OCI-LY3 (cell line): ENCODE measurements at regions not wholly inside any gene's neighbourhood (a gene's known extent, or its start where the extent isn't known, plus 50 kb on each side); places are given as distances from the start of the nearest gene placed in this dataset.

Source experiments
- H2AFZ ChIP-seq: fragments of 200-600, 300-600 bp; shearing (Covaris generic); 2 replicates; pipeline ENCODE4 v1.6.0; 2014; ENCODE audit warnings: antibody characterized with exemption, low read depth, low read length
- H3K27ac ChIP-seq: fragments of 200-600, 300-600 bp; sonication (generic); 2 replicates; pipeline ENCODE4 v1.5.1; 2014; ENCODE audit warnings: mild to moderate bottlenecking, low read length, moderate library complexity, mixed read lengths
- H3K27me3 ChIP-seq: fragments of 200-600, 300-600 bp; sonication (generic); 2 replicates; pipeline ENCODE4 v1.6.1; 2014; ENCODE audit warnings: low read depth, low read length, mixed read lengths
- H3K36me3 ChIP-seq: fragments of 200-600, 300-600 bp; sonication (generic); replicated peaks from 2 replicates; pipeline ENCODE3; 2014; ENCODE audit warnings: low read depth, low read length, mixed read lengths
- H3K4me1 ChIP-seq: fragments of 300-600, 200-600 bp; sonication (generic); 2 replicates; pipeline ENCODE4 v1.6.1; 2014; ENCODE audit warnings: low read length, mixed read lengths
- H3K4me2 ChIP-seq: fragments of 200-600, 300-600 bp; sonication (generic); 2 replicates; pipeline ENCODE4 v1.6.1; 2014; ENCODE audit warnings: low read length, mixed read lengths
- H3K4me3 ChIP-seq: fragments of 300-600, 200-600 bp; sonication (generic); 2 replicates; pipeline ENCODE4 v1.5.1; 2014; ENCODE audit warnings: antibody characterized with exemption, mild to moderate bottlenecking, low read length, moderate library complexity
- H3K79me2 ChIP-seq: fragments of 300-600, 200-600 bp; shearing (Covaris generic); 2 replicates; pipeline ENCODE4 v1.6.1; 2014; ENCODE audit warnings: mild to moderate bottlenecking, low read length, mixed read lengths
- H3K9ac ChIP-seq: fragments of 300-600, 200-600 bp; shearing (Covaris generic); 2 replicates; pipeline ENCODE4 v1.6.0; 2014; ENCODE audit warnings: mild to moderate bottlenecking, low read length, moderate library complexity
- H3K9me3 ChIP-seq: fragments of 200-600, 300-600 bp; shearing (Covaris generic); 2 replicates; pipeline ENCODE4 v1.6.1; 2014; ENCODE audit warnings: low read length, mixed read lengths; ENCODE audit not compliant: insufficient read depth
- H4K20me1 ChIP-seq: fragments of 200-600, 300-600 bp; sonication (generic); 2 replicates; pipeline ENCODE4 v1.6.1; 2016; ENCODE audit warnings: low read length, mixed read lengths; ENCODE audit not compliant: insufficient read depth
- CTCF ChIP-seq: fragments of 200-600, 300-600 bp; sonication (generic); IDR thresholded peaks from 2 replicates; pipeline ENCODE4 v1.5.1; 2014; ENCODE audit warnings: antibody characterized with exemption, low read length, low read depth
- EZH2phosphoT487 ChIP-seq: fragments of 200-600 bp; shearing (Covaris generic); IDR thresholded peaks from 2 replicates; pipeline ENCODE4 v1.6.1; 2018; ENCODE audit warnings: antibody characterized with exemption, mixed run types, low read depth

GRCh38 chr18:45243340-45244110, 371.8 kb upstream of the SLC14A2 start:
- Histone ChIP-seq H3K79me2 (no peaks in the 10 kb centered on the region), H3K9me3 (no peaks in the 10 kb centered on the region), H3K4me2 (no peak overlapping the region), H3K27me3 (peaks cover 6% of the 10 kb centered on the region), H4K20me1 (no peaks in the 10 kb centered on the region), H3K4me3 (no peak overlapping the region), H3K36me3 (no peaks in the 10 kb centered on the region), H3K27ac (no peak overlapping the region), H2AFZ (no peak overlapping the region), H3K9ac (no peak overlapping the region), H3K4me1 (no peaks in the 10 kb centered on the region)
- no peak for TF ChIP-seq CTCF
- TF ChIP-seq EZH2phosphoT487, result no peak

GRCh38 chr18:45245091-45245511, 370.2 kb upstream of the SLC14A2 start:
- Histone ChIP-seq H3K9me3 (no peaks in the 10 kb centered on the region), H3K4me3 (no peak overlapping the region), H3K27ac (no peak overlapping the region), H3K79me2 (no peaks in the 10 kb centered on the region), H4K20me1 (no peaks in the 10 kb centered on the region), H3K36me3 (no peaks in the 10 kb centered on the region), H2AFZ (no peak overlapping the region), H3K27me3 (no peaks in the 10 kb centered on the region), H3K4me1 (peaks cover 4% of the 10 kb centered on the region), H3K4me2 (no peak overlapping the region), H3K9ac (no peak overlapping the region)
- TF ChIP-seq EZH2phosphoT487 (no peak), CTCF (no peak)

GRCh38 chr18:45248240-45248903, 366.9 kb upstream of the SLC14A2 start:
- TF ChIP-seq CTCF (no peak), EZH2phosphoT487 (no peak)
- no peaks in the 10 kb centered on the region for H3K27me3 ChIP-seq
- H3K79me2 ChIP-seq, result no peaks in the 10 kb centered on the region
- no peak overlapping the region for H3K9ac ChIP-seq
- no peak overlapping the region for H3K4me2 ChIP-seq
- H3K9me3 ChIP-seq, result no peaks in the 10 kb centered on the region
- no peak overlapping the region for H2AFZ ChIP-seq
- no peaks in the 10 kb centered on the region for H3K36me3 ChIP-seq
- no peak overlapping the region for H3K4me3 ChIP-seq
- H3K4me1 ChIP-seq, result peaks cover 32% of the 10 kb centered on the region
- H3K27ac ChIP-seq, result no peak overlapping the region
- no peaks in the 10 kb centered on the region for H4K20me1 ChIP-seq

GRCh38 chr18:45249246-45249661, 366.0 kb upstream of the SLC14A2 start:
- H3K9ac ChIP-seq, result no peak overlapping the region
- H3K36me3 ChIP-seq, result no peaks in the 10 kb centered on the region
- 0 out of 2 replicates have a peak, but pooled peaks cover 2% of the 10 kb centered on the region for H3K27me3 ChIP-seq
- H4K20me1 ChIP-seq, result no peaks in the 10 kb centered on the region
- H3K4me3 ChIP-seq, result no peak overlapping the region
- no peaks in the 10 kb centered on the region for H3K79me2 ChIP-seq
- H3K4me1 ChIP-seq, result peaks cover 32% of the 10 kb centered on the region
- H3K9me3 ChIP-seq, result no peaks in the 10 kb centered on the region
- H2AFZ ChIP-seq, result no peak overlapping the region
- no peak overlapping the region for H3K27ac ChIP-seq
- no peak for TF ChIP-seq EZH2phosphoT487
- TF ChIP-seq CTCF, result no peak
- H3K4me2 ChIP-seq, result no peak overlapping the region
